Calu3 (cell line): ENCODE measurements at regions not wholly inside any gene's neighbourhood (a gene's known extent, or its start where the extent isn't known, plus 50 kb on each side); places are given as distances from the start of the nearest gene placed in this dataset.

Source experiments
- BruUV-seq: library from RNA; stranded (reverse); fragments of 400-500 nt; replicated peaks from 2 replicates; lab custom pipeline; 2021; lab: Mats Ljungman, UMichigan
- CTCF ChIA-PET: fragments of 300-600 bp; sonication (Branson Sonifier 250); formaldehyde crosslinking; loops from one replicate; lab custom pipeline; 2022; ENCODE audit warnings: antibody characterized with exemption; lab: Charles Lee
- DNase-seq: peaks from one replicate; pipeline ENCODE4 v3.0.0; 2022
- H3K27ac Mint-ChIP-seq: one replicate; pipeline ENCODE4 v1.8.0; 2022; ENCODE audit warnings: mixed read lengths; ENCODE audit not compliant: unreplicated experiment
- H3K27me3 Mint-ChIP-seq: one replicate; pipeline ENCODE4 v1.8.0; 2022; ENCODE audit warnings: mixed read lengths; ENCODE audit not compliant: unreplicated experiment
- H3K36me3 Mint-ChIP-seq: one replicate; pipeline ENCODE4 v1.8.0; 2022; ENCODE audit warnings: mild to moderate bottlenecking, moderate library complexity, mixed read lengths; ENCODE audit not compliant: insufficient read depth, unreplicated experiment
- H3K4me1 Mint-ChIP-seq: one replicate; pipeline ENCODE4 v1.8.0; 2022; ENCODE audit warnings: mild to moderate bottlenecking, low read depth, mixed read lengths; ENCODE audit not compliant: unreplicated experiment
- H3K4me3 Mint-ChIP-seq: one replicate; pipeline ENCODE4 v1.8.0; 2022; ENCODE audit warnings: mild to moderate bottlenecking, low read depth, moderate library complexity, mixed read lengths; ENCODE audit not compliant: unreplicated experiment
- H3K9me3 Mint-ChIP-seq: one replicate; pipeline ENCODE4 v1.8.0; 2022; ENCODE audit warnings: low read depth, mixed read lengths; ENCODE audit not compliant: unreplicated experiment
- CTCF ChIP-seq: fragments of 200-600 bp; IDR thresholded peaks from one replicate; pipeline ENCODE4 v1.8.0; 2022; ENCODE audit warnings: antibody characterized with exemption; ENCODE audit not compliant: unreplicated experiment
- intact Hi-C: fragments of 100-400 bp; cut with micrococcal nuclease; formaldehyde crosslinking; loops from one replicate; pipeline ENCODE4 v1.10.0; 2022; ENCODE audit not compliant: unreplicated experiment

DNA sequence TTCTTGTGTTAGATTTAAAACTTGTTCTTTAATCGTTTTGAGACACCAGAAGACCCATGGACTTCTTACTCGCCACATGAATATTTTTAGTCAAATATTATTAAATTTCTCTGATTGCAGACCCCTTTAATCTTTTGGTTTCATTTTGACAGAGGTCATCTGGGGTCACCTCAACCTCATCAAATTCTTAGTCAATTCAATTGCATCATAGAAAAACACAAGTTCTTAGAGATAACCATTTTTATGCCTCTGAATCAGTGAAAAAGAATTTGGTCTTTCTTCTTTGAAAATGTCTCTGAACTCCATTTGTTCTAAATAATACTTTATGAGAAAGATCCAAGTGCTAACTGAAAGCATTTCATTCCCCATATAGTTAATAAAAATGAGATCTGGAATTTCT lies 55.2 kb upstream of the CBLN4 start:
- no peak for DNase-seq
- Mint-ChIP-seq H3K4me3 (no peak overlapping the region), H3K36me3 (no peaks in the 10 kb centered on the region), H3K27ac (no peak overlapping the region), H3K27me3 (no peaks in the 10 kb centered on the region), H3K4me1 (no peaks in the 10 kb centered on the region), H3K9me3 (peaks cover 5% of the 10 kb centered on the region)
- intact Hi-C loops = no loop called here
- no TSS peak for BruUV-seq
- TF ChIP-seq CTCF = no peak
- CTCF ChIA-PET = no interaction called here

GRCh38 chr20:56069016-56069415 lies 63.7 kb upstream of the CBLN4 start:
- no TSS peak for BruUV-seq
- CTCF ChIA-PET = no interaction called here
- no peak for DNase-seq
- H3K36me3 Mint-ChIP-seq = no peaks in the 10 kb centered on the region
- peaks cover 14% of the 10 kb centered on the region for H3K9me3 Mint-ChIP-seq
- H3K4me1 Mint-ChIP-seq = no peaks in the 10 kb centered on the region
- intact Hi-C loops = no loop called here
- no peak overlapping the region for H3K27ac Mint-ChIP-seq
- no peaks in the 10 kb centered on the region for H3K27me3 Mint-ChIP-seq
- TF ChIP-seq CTCF = no peak
- H3K4me3 Mint-ChIP-seq = no peak overlapping the region

DNA sequence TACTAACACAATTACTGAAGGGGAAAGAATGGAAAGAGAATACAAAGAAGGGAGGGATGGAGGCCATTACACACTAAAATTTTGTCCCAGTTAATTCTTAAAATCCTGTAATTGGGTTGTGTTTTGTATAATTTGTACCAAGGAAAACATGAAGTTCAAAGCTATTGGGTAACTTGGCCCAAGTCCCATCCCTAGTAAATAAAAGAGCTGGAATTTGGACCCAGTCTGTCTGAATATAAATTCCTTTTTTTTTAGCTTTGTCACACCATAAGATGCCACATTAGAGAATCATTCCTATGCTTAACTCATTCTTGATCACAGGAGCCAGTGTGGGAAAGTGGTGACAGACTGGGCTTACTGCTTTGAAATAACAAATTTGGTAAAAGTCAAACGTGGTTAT lies 66.8 kb upstream of the CBLN4 start:
- intact Hi-C loops = no loop called here
- DNase-seq = no peak
- Mint-ChIP-seq H3K4me3 (no peak overlapping the region), H3K9me3 (peaks cover 22% of the 10 kb centered on the region), H3K36me3 (no peaks in the 10 kb centered on the region), H3K4me1 (no peaks in the 10 kb centered on the region), H3K27me3 (no peaks in the 10 kb centered on the region), H3K27ac (no peak overlapping the region)
- no peak for TF ChIP-seq CTCF
- BruUV-seq = no TSS peak
- CTCF ChIA-PET = no interaction called here

- Mint-ChIP-seq H3K9me3 (peaks cover 13% of the 10 kb centered on the region), H3K27ac (no peak overlapping the region), H3K4me3 (no peak overlapping the region), H3K27me3 (no peaks in the 10 kb centered on the region), H3K4me1 (no peaks in the 10 kb centered on the region), H3K36me3 (no peaks in the 10 kb centered on the region)
- intact Hi-C loops = no loop called here
- no peak for TF ChIP-seq CTCF
- no TSS peak for BruUV-seq
- CTCF ChIA-PET = no interaction called here
- no peak for DNase-seq
These were observed 83.1 kb upstream of the CBLN4 start for GRCh38 chr20:56088375-56088774.
